Kidney capillary endothelial cell (primary cell): ENCODE measurements at regions not wholly inside any gene's neighbourhood (a gene's known extent, or its start where the extent isn't known, plus 50 kb on each side); places are given as distances from the start of the nearest gene placed in this dataset.
A peak's percentile ranks its signal among the peaks of the same experiment; 100 is the strongest.
"Not testable (repeated sequence)": the region's sequence is repeated elsewhere in the genome, so short reads cannot be mapped to it uniquely, and the experiment has no call there.

Source experiments
- DNase-seq: peaks from one replicate; pipeline ENCODE4 v3.0.0-alpha.2; 2018; ENCODE audit warnings: low spot score

- DNase-seq: no peak
These were observed 716.9 kb upstream of the ANO3 start for GRCh38 chr11:25615069-25615468.

- DNase-seq: no peak
These were observed 716.1 kb upstream of the ANO3 start for GRCh38 chr11:25615841-25616240.

DNA sequence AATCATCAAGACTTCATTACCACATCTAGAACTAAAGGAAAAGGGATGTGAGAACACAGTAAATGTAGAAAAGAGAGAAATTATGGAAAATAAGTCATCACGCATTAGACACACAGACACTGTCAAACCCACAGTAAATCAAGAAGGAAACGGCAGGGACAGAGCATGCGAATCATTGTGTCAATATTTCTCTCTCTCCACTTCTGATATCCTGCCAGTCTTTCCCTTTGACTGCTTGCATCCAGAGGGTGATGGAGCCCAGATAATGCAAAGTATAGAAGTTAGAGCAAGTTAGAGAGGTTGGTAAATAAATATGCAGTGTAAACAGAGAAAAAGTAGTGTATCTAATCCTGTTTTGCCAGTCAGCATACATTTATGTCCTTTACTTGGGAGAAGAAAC is 706.8 kb upstream of the ANO3 start:
- DNase-seq: no peak

DNA sequence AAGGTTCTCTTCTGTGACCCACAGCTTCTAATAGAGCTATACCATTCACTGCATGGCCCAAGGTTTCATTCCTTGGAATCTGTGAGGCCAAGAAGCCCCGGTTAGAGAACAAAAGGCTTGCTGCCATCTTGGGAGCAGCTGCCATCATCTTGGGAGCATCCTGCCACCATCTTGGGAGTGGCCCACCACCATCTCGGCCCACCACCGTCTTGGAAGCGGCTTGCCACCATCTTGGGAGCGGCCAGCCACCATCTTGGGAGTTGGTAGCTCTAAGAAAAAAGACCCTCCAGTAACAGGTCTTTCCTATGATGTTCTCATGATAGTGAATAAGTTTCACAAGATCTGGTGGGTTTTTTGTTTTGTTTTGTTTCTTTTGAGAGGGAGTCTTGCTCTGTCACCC is 703.9 kb upstream of the ANO3 start:
- DNase-seq: no peak

DNA sequence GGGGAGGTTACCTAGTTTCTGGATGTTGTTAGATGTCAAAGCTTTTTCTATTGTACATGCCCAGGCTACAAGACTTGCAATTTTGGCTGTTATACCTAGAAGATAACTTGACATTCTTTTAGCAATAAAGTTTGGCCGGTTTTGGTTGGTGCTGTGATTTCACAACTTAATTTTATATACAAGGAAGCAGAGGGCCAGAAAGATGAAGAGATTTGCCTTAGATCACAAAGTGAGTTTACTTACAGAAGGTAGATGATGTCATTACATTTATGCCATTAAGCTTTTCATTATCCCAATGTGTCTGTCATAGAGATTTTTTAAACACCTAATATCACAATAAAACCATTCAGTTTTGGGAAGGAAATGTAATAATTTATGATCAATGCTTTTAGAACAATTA is 698.7 kb upstream of the ANO3 start:
- DNase-seq: no peak

GRCh38 chr11:25649220-25649619 is 682.7 kb upstream of the ANO3 start:
- not testable (repeated sequence) for DNase-seq

DNA sequence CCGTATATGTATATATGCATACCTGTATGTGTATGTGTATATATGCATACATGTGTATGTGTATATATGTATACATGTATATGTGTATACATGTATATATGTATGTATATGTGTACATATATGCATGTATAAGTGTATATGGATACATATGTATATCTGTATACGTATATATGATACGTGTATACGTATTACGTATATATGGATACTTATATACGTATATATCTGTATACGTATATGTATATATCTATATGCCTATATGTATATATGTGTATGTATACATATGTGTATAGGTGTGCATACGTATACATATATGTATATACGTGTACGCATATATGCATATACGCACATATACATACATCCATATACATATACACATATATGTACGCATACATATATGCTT is 681.6 kb upstream of the ANO3 start:
- DNase-seq: no peak

DNA sequence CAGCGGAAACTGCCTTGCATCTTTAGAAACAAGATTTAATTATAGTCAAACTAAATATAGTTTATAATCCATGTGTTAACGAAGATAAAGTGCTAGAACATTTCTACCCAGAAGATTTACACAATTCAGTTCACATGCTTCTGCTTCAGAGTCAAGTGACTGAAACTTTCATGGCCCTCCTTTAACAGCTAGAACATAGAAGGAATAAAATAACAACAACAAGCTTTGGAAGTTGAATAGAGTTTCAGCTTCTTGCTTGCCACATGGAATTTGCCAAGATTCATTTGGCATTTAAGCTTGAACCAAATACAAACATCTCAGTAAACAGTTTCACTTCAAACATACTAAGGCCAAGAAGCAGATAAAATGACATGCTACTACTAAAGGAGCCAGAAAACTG is 676.3 kb upstream of the ANO3 start:
- no peak for DNase-seq

GRCh38 chr11:25658916-25659315 is 673.0 kb upstream of the ANO3 start:
- DNase-seq: no peak

- no peak for DNase-seq
These were observed 672.2 kb upstream of the ANO3 start for GRCh38 chr11:25659706-25660105.

DNA sequence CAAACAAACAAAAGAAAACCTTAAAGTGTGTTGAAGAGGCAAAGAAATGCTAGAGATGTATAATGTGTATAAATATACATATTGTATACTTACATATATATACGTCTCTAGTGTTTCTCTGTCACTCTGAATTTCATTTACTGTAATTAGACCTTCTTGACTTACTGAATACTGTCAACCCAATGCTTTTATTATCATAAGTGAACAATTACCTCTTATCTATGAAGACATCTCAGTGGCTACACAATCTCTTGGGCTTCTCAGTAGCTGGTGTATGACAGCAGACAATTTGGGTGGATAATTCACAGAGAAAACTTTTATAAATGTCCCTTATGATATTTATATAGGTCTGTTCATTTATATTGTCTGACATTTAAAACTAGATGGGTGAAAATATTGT is 664.1 kb upstream of the ANO3 start:
- no peak for DNase-seq

- DNase-seq: no peak
These were observed 640.0 kb upstream of the ANO3 start for GRCh38 chr11:25691959-25692358.

GRCh38 chr11:25702417-25702816 is 629.5 kb upstream of the ANO3 start:
- no peak for DNase-seq

- DNase-seq: no peak
These were observed 621.0 kb upstream of the ANO3 start for GRCh38 chr11:25710975-25711374.

DNA sequence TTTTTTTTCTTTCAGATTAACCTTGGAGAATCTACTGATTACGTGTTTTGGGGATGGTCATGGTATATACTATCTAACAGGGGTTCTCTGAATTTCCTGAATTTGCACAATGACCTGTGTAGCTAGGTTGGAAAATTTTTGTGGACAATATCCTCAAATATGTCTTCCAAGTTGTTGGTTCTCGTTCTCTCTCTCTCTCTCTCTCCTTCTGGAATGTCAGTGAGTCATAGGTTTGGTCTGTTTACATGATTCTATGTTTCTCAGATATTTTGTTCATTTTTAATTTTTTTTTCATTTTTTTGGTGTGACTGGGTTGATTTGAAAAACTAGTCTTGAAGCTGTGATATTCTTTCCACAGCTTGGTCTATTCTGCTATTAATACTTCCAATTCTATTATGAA is 604.0 kb upstream of the ANO3 start:
- no peak for DNase-seq

DNA sequence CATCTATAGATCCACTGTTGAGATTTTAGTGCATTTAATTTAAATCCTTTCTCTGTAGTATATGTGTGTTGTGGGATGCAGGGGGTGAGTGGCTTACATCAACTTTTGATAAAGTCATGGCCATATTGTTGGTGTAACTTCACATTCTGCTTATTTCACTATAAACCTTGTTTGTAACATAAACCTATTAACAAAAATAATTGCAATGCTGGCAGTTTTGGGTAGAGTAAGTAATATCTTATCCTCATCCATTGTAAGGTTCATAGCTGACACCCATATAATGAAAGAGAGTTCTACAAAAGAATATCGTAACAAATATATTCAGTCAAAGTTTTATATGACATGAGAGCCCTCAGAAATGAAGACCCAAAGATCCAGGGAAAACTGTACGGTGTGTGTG is 601.7 kb upstream of the ANO3 start:
- no peak for DNase-seq

DNA sequence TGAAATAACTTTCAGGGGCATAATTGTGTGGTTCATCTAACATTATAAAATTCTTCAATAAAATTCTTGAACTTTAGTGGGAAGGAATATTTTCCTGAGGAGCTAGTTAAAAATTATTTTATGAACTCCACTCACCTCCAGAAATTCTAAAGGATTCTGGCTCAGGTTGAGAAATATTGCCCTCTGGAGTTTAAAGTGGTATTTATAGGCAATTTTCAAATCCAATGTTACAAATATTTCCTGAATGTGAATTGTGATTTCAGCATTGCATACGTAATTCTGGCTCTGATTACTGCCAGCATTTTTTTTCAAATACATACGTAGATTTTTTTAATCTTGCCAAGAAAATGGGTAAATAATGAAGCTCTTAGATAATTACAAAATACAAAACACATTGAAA is 598.2 kb upstream of the ANO3 start:
- DNase-seq: no peak

DNA sequence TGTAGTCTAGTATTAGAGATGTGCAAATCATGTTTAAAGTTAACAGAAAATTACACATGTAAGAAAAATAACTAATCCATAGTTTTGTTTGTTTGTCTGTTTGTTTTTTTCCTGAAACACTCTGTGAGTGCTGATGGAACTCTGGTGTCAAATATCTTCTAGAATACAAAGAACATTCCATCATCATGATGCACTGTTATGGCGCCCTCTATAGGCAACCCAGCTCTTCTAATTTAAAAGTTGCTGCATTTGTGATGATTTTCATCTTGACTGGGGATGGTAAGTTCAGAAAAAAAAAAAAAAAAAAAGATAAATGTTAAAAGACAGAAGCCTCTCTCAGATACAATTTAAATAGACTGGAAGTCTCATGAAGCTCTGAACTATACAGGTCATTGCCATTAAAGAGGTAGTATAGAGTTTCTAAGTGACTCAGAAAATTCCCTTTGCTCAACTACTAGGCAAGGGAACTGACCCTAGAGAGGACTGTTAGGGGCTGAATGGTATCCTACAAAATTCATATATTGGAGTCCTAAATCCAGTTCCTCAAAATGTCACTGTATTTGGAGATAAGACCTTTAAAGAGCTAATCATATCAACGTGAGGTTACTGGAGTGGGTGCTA is 597.2 kb upstream of the ANO3 start:
- peak; percentile 30 for DNase-seq

DNA sequence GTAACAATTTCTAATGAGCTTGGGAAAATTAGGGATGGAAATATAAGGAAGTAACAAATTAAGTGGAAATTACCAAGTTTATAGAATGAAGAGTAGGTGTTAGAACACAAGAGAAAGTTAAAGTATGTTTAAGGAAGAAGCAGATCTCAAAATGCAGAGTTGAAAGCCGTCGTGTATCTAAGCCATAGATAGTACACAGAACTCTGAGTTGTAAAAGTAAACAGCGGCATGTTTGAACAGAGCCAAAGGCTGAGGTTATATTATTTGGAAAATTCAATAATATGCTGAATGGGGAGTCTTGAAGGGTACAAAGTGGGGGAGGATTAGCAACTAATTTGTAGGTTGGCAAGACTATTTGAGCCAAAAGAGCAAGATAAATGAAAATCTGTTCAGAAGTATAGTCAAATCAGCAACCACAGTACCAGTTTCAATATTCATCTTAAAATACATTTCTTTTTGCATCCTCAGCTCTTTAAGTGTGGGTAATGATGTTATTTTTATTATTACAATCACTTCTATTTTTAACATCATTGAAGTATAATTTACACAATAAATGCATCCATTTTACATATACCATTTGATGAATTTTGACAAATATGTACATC is 594.8 kb upstream of the ANO3 start:
- no peak for DNase-seq

DNA sequence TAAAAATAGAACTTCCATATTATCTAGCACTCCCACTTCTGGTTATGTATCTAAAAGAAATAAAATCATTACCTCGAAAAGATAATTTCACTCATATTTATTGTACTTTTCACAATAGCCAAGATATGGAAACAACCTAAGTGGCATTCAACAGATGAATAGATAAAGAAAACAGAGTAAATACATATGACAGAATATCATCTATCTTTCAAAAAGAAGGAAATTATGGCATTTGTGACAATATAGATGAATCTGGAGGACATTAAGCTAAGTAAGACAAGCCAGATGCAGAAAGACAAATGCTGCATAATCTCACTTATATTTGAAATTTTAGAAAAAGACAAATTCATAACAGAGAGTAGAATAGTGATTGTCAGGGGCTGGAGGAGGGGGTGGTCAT is 590.0 kb upstream of the ANO3 start:
- DNase-seq: no peak

- DNase-seq: no peak
These were observed 589.1 kb upstream of the ANO3 start for GRCh38 chr11:25742800-25743199.

- DNase-seq: no peak
These were observed 576.5 kb upstream of the ANO3 start for GRCh38 chr11:25755381-25755780.

- no peak for DNase-seq
These were observed 575.9 kb upstream of the ANO3 start for GRCh38 chr11:25755918-25756584.

GRCh38 chr11:25758145-25758661 is 573.7 kb upstream of the ANO3 start:
- DNase-seq: no peak
